Liver (tissue), 8 donors: ENCODE measurements at regions not wholly inside any gene's neighbourhood (a gene's known extent, or its start where the extent isn't known, plus 50 kb on each side); places are given as distances from the start of the nearest gene placed in this dataset.
"Not testable (repeated sequence)": the region's sequence is repeated elsewhere in the genome, so short reads cannot be mapped to it uniquely, and the experiment has no call there.

ENCODE experiments used
- DNase-seq: peaks from one replicate; pipeline ENCODE4 v3.0.0-alpha.2; 2017; ENCODE audit warnings: low spot score
- H3K27ac ChIP-seq, 2 donors: one replicate each; pipeline ENCODE4 v1.7.0; 2013; ENCODE audit warnings: inconsistent platforms in 2 of 2, low read length in 2 of 2, control low read depth in 1 of 2, low read depth in 1 of 2, mild to moderate bottlenecking in 1 of 2
- H3K27me3 ChIP-seq, 4 donors: one replicate each; pipeline versions ENCODE4 v1.6.1 to v1.7.0; 2013; ENCODE audit warnings: low read length in 3 of 4, inconsistent platforms in 1 of 4, mild to moderate bottlenecking in 1 of 4, moderate library complexity in 1 of 4; ENCODE audit not compliant: control insufficient read depth in 4 of 4, insufficient read depth in 4 of 4
- H3K36me3 ChIP-seq, 4 donors: one replicate each; pipeline versions ENCODE4 v1.6.1 to v1.7.0; 2013; ENCODE audit warnings: low read length in 3 of 4, mild to moderate bottlenecking in 3 of 4, low read depth in 1 of 4, moderate library complexity in 1 of 4; ENCODE audit not compliant: control insufficient read depth in 4 of 4, insufficient read depth in 3 of 4
- H3K4me1 ChIP-seq, 4 donors: one replicate each; pipeline versions ENCODE4 v1.6.1 to v1.7.0; 2013; ENCODE audit warnings: low read length in 3 of 4, mild to moderate bottlenecking in 3 of 4, moderate library complexity in 1 of 4; ENCODE audit not compliant: control insufficient read depth in 4 of 4, insufficient read depth in 4 of 4
- H3K4me3 ChIP-seq, 3 donors: one replicate each; pipeline versions ENCODE4 v1.6.1 to v1.7.0; 2013; ENCODE audit warnings: low read length in 3 of 3, control low read depth in 1 of 3, low read depth in 1 of 3, mild to moderate bottlenecking in 1 of 3
- H3K9ac ChIP-seq, 2 donors: one replicate each; pipeline ENCODE4 v1.7.0; 2013; ENCODE audit warnings: low read length in 2 of 2, mild to moderate bottlenecking in 2 of 2, moderate library complexity in 2 of 2, control low read depth in 1 of 2, low read depth in 1 of 2
- H3K9me3 ChIP-seq, 4 donors: one replicate each; pipeline versions ENCODE4 v1.6.1 to v1.7.0; 2013; ENCODE audit warnings: low read length in 3 of 4; ENCODE audit not compliant: control insufficient read depth in 4 of 4
- ATF3 ChIP-seq: IDR thresholded peaks from 2 replicates; pipeline ENCODE4 v1.6.1; 2016; ENCODE audit warnings: antibody characterized with exemption
- CTCF ChIP-seq: fragments of 150-350 bp; IDR thresholded peaks from 2 replicates; pipeline ENCODE4 v1.5.1; 2017; ENCODE audit warnings: improper control_type of control experiment, low read depth, low read length; ENCODE audit not compliant: missing input control
- EGR1 ChIP-seq, 2 donors: IDR thresholded peaks; 2 replicates each; pipeline ENCODE4 v1.6.1; 2016 to 2018; ENCODE audit warnings: antibody characterized with exemption in 2 of 2, low read depth in 2 of 2
- FOXA1 ChIP-seq: IDR thresholded peaks from 2 replicates; pipeline ENCODE4 v1.6.1; 2016; ENCODE audit warnings: antibody characterized with exemption
- FOXA2 ChIP-seq: IDR thresholded peaks from 2 replicates; pipeline ENCODE4 v1.6.1; 2016; ENCODE audit warnings: antibody characterized with exemption
- GABPA ChIP-seq, 2 donors: IDR thresholded peaks in 1 of 2; conservative IDR thresholded peaks in 1 of 2; 2 replicates each; pipeline ENCODE4 v1.6.1; 2016; ENCODE audit warnings: antibody characterized with exemption in 2 of 2, mild to moderate bottlenecking in 1 of 2, moderate library complexity in 1 of 2
- HNF4A ChIP-seq, 2 donors: conservative IDR thresholded peaks; 2 replicates each; pipeline ENCODE4 v1.6.1; 2016; ENCODE audit warnings: antibody characterized with exemption in 2 of 2, mild to moderate bottlenecking in 2 of 2
- HNF4G ChIP-seq: IDR thresholded peaks from 2 replicates; pipeline ENCODE4 v1.6.1; 2016; ENCODE audit warnings: antibody characterized with exemption
- JUND ChIP-seq, 2 donors: IDR thresholded peaks; 2 replicates each; pipeline ENCODE4 v1.6.1; 2016; ENCODE audit warnings: antibody characterized with exemption in 2 of 2
- MAX ChIP-seq: IDR thresholded peaks from 2 replicates; pipeline ENCODE4 v1.6.1; 2016; ENCODE audit warnings: antibody characterized with exemption
- NR2F2 ChIP-seq: IDR thresholded peaks from 2 replicates; pipeline ENCODE4 v1.6.1; 2016; ENCODE audit warnings: antibody characterized with exemption
- RAD21 ChIP-seq, 2 donors: IDR thresholded peaks; 2 replicates each; pipeline ENCODE4 v1.6.1; 2016; ENCODE audit warnings: antibody characterized with exemption in 2 of 2, mild to moderate bottlenecking in 2 of 2
- REST ChIP-seq: IDR thresholded peaks from 2 replicates; pipeline ENCODE4 v1.6.1; 2016; ENCODE audit warnings: antibody characterized with exemption, mild to moderate bottlenecking
- RXRA ChIP-seq, 2 donors: IDR thresholded peaks; 2 replicates each; pipeline ENCODE4 v1.6.1; 2017 to 2018; ENCODE audit warnings: antibody characterized with exemption in 2 of 2, mild to moderate bottlenecking in 1 of 2
- SP1 ChIP-seq: IDR thresholded peaks from 2 replicates; pipeline ENCODE4 v1.6.1; 2018; ENCODE audit warnings: antibody characterized with exemption, mild to moderate bottlenecking
- TAF1 ChIP-seq: conservative IDR thresholded peaks from 2 replicates; pipeline ENCODE4 v1.6.1; 2016; ENCODE audit warnings: antibody characterized with exemption, mild to moderate bottlenecking
- YY1 ChIP-seq: IDR thresholded peaks from 2 replicates; pipeline ENCODE4 v1.6.1; 2016; ENCODE audit warnings: antibody characterized with exemption, mild to moderate bottlenecking
- ZBTB33 ChIP-seq: IDR thresholded peaks from 2 replicates; pipeline ENCODE4 v1.6.1; 2016; ENCODE audit warnings: antibody characterized with exemption
- WGBS: extraction: QIAGEN DNeasy Blood & Tissue Kit; methylation state at CpG from one replicate; pipeline ENCODE4 v1.1.7; 2013; 5-methylcytosine and 5-hydroxymethylcytosine counted together
- donor health status: healthy.
- donor health status: healthy.
- donor health status: healthy.
- donor health status: healthy.
- donor health status: healthy.

GRCh38 chr3:20427268-20427667, 241.3 kb upstream of the SGO1 start:
- not testable (repeated sequence) for H3K9me3 ChIP-seq, H3K9ac ChIP-seq, H3K36me3 ChIP-seq, H3K4me3 ChIP-seq, H3K27ac ChIP-seq, H3K27me3 ChIP-seq, DNase-seq, H3K4me1 ChIP-seq
- WGBS = 70% methylated on average over 2 of the region's 2 CpGs

GRCh38 chr3:20425138-20425537, 239.1 kb upstream of the SGO1 start:
- H3K4me3 ChIP-seq = no peak overlapping the region
- TF ChIP-seq REST (no peak), ZBTB33 (no peak), TAF1 (no peak), YY1 (no peak), EGR1 (IDR thresholded peaks at IDR 0.05; ENCODE audit: low read depth in 2 of 2) (no peak), NR2F2 (no peak), JUND (IDR thresholded peaks at IDR 0.05) (no peak), FOXA1 (no peak), HNF4A (conservative IDR thresholded peaks at IDR 0.05) (no peak), FOXA2 (no peak), GABPA (IDR thresholded peaks at IDR 0.05 in 1 of 2, conservative IDR thresholded peaks at IDR 0.05 in 1 of 2) (no peak), MAX (no peak), ATF3 (no peak), SP1 (no peak), CTCF (no peak), RXRA (IDR thresholded peaks at IDR 0.05) (no peak), HNF4G (no peak), RAD21 (IDR thresholded peaks at IDR 0.05) (no peak)
- H3K9me3 ChIP-seq = peaks cover 0 to 2% (median 0%) of the 10 kb centered on the region in 4 donors
- H3K27ac ChIP-seq = no peak overlapping the region
- H3K36me3 ChIP-seq = no peaks in the 10 kb centered on the region
- no peaks in the 10 kb centered on the region for H3K27me3 ChIP-seq
- DNase-seq = no peak
- H3K4me1 ChIP-seq = no peaks in the 10 kb centered on the region
- H3K9ac ChIP-seq = no peak overlapping the region
- WGBS = 85% methylated on average over 1 of the region's 1 CpG
